ENCODE measurements at regions not wholly inside any gene's neighbourhood (a gene's known extent, or its start where the extent isn't known, plus 50 kb on each side); places are given as distances from the start of the nearest gene placed in this dataset.

GRCh38 chr4:173091362-173091761, 77.2 kb upstream of the GALNT7 start:
- Histone ChIP-seq H3K36me3 (ENCODE audit: control insufficient read depth in 2 of 2, insufficient read depth in 1 of 2, low read length in 2 of 2) (no peaks in the 10 kb centered on the region), H3K4me3 (ENCODE audit: low read depth, low read length) (no peak overlapping the region), H3K4me1 (ENCODE audit: control insufficient read depth, insufficient read depth, low read length) (no peaks in the 10 kb centered on the region), H3K27ac (ENCODE audit: extremely low read depth, low read depth, low read length) (no peak overlapping the region), H3K9me3 (ENCODE audit: control insufficient read depth, insufficient read depth, low read depth, low read length) (no peaks in the 10 kb centered on the region)
- peak; percentile 24; the same call in 1 of the 2 replicates for TF ChIP-seq EGR2 (tag by site-specific recombination; IDR thresholded peaks at IDR 0.05; ENCODE audit: low read depth)
- no peak for TF ChIP-seq ZNF785 (tag by site-specific recombination; IDR thresholded peaks at IDR 0.05)
- TF ChIP-seq ZFP69B (tag by site-specific recombination; IDR thresholded peaks at IDR 0.05): no peak
- no peak for TF ChIP-seq ATF2 (tag by site-specific recombination; IDR thresholded peaks at IDR 0.05; ENCODE audit: low read depth)
- TF ChIP-seq ZFHX2 (tag by site-specific recombination; conservative IDR thresholded peaks at IDR 0.05): no peak; the same call in 1 of the 2 replicates
- no peak for TF ChIP-seq ZNF155 (tag by site-specific recombination; IDR thresholded peaks at IDR 0.05)
- TF ChIP-seq GLI4 (tag by site-specific recombination; IDR thresholded peaks at IDR 0.05): no peak
- CTCF ChIA-PET: no interaction called here
- POLR2A ChIA-PET: no interaction called here

- Histone ChIP-seq H3K9me3 (ENCODE audit: control insufficient read depth, insufficient read depth, low read depth, low read length) (no peaks in the 10 kb centered on the region), H3K4me3 (ENCODE audit: low read depth, low read length) (no peak overlapping the region), H3K27ac (ENCODE audit: extremely low read depth, low read depth, low read length) (no peak overlapping the region), H3K4me1 (ENCODE audit: control insufficient read depth, insufficient read depth, low read length) (no peaks in the 10 kb centered on the region), H3K36me3 (ENCODE audit: control insufficient read depth in 2 of 2, insufficient read depth in 1 of 2, low read length in 2 of 2) (no peaks in the 10 kb centered on the region)
- TF ChIP-seq ZNF138 (tag by site-specific recombination; IDR thresholded peaks at IDR 0.05; ENCODE audit: borderline replicate concordance) (no peak), YY1 (tag by site-specific recombination; IDR thresholded peaks at IDR 0.05) (no peak), ZNF423 (tag by site-specific recombination; IDR thresholded peaks at IDR 0.05) (no peak), ZIC2 (tag by site-specific recombination; IDR thresholded peaks at IDR 0.05) (no peak), ZNF501 (tag by site-specific recombination; IDR thresholded peaks at IDR 0.05) (no peak), ZNF350 (tag by site-specific recombination; IDR thresholded peaks at IDR 0.05) (no peak), MYNN (tag by site-specific recombination; IDR thresholded peaks at IDR 0.05; ENCODE audit: borderline replicate concordance) (no peak), PBX3 (CRISPR knock-in tag; IDR thresholded peaks at IDR 0.05) (no peak), ZNF214 (tag by site-specific recombination; IDR thresholded peaks at IDR 0.05; ENCODE audit: borderline replicate concordance) (no peak), ZNF449 (tag by site-specific recombination; IDR thresholded peaks at IDR 0.05) (no peak)
- ChIA-PET CTCF (no interaction called here), POLR2A (no interaction called here)
Measured at GRCh38 chr4:173091958-173092357, 76.7 kb upstream of the GALNT7 start.

- Histone ChIP-seq H3K36me3 (ENCODE audit: control insufficient read depth in 2 of 2, insufficient read depth in 1 of 2, low read length in 2 of 2) (no peaks in the 10 kb centered on the region), H3K27ac (ENCODE audit: extremely low read depth, low read depth, low read length) (no peak overlapping the region), H3K4me3 (ENCODE audit: low read depth, low read length) (no peak overlapping the region), H3K4me1 (ENCODE audit: control insufficient read depth, insufficient read depth, low read length) (no peaks in the 10 kb centered on the region), H3K9me3 (ENCODE audit: control insufficient read depth, insufficient read depth, low read depth, low read length) (no peaks in the 10 kb centered on the region)
- ChIA-PET POLR2A (no interaction called here), CTCF (interaction anchor here (1.0 kb wide), 1 partner anchor 39 kb away, joined by 4 read pairs; no protein-coding TSS in a partner anchor)
- no peak for TF ChIP-seq ZNF138 (tag by site-specific recombination; IDR thresholded peaks at IDR 0.05; ENCODE audit: borderline replicate concordance)
- TF ChIP-seq ZNF18 (tag by site-specific recombination; IDR thresholded peaks at IDR 0.05): no peak
- TF ChIP-seq PBX3 (CRISPR knock-in tag; IDR thresholded peaks at IDR 0.05): no peak
- TF ChIP-seq ZFP69B (tag by site-specific recombination; IDR thresholded peaks at IDR 0.05): no peak
- no peak for TF ChIP-seq ZFP37 (tag by site-specific recombination; IDR thresholded peaks at IDR 0.05)
- TF ChIP-seq OVOL3 (tag by site-specific recombination; IDR thresholded peaks at IDR 0.05): no peak
- no peak for TF ChIP-seq ZNF174 (tag by site-specific recombination; IDR thresholded peaks at IDR 0.05)
- no peak for TF ChIP-seq ZNF704 (tag by site-specific recombination; IDR thresholded peaks at IDR 0.05)
- TF ChIP-seq ZNF37A (tag by site-specific recombination; IDR thresholded peaks at IDR 0.05): no peak
Measured at GRCh38 chr4:173093361-173093760, 75.2 kb upstream of the GALNT7 start.
